Breast epithelium (tissue), 3 donors: ENCODE measurements at regions not wholly inside any gene's neighbourhood (a gene's known extent, or its start where the extent isn't known, plus 50 kb on each side); places are given as distances from the start of the nearest gene placed in this dataset.

Experiments
- POLR2A ChIP-seq: fragments of 450-650 bp; IDR thresholded peaks from one replicate; pipeline ENCODE4 v1.6.1; 2016; ENCODE audit warnings: antibody characterized with exemption, mild to moderate bottlenecking, moderate library complexity
- POLR2AphosphoS5 ChIP-seq, 3 donors: sonication (generic); formaldehyde crosslinking; IDR thresholded peaks; one replicate each; pipeline ENCODE4 v1.6.1; 2017; ENCODE audit warnings: antibody characterized with exemption in 3 of 3
- TF ChIP-seq, protein P1 (sequence below), 3 donors: fragments of 450-650 bp; IDR thresholded peaks; one replicate each; pipeline ENCODE4 v1.5.1; 2016 to 2017; ENCODE audit warnings: antibody characterized with exemption in 3 of 3, mild to moderate bottlenecking in 3 of 3, moderate library complexity in 3 of 3

GRCh38 chr2:184261818-184262217, 336.5 kb upstream of the ZNF804A start:
- TF ChIP-seq POLR2A (no peak), POLR2AphosphoS5 (IDR thresholded peaks at IDR 0.05) (no peak)
- TF ChIP-seq, protein P1, sequence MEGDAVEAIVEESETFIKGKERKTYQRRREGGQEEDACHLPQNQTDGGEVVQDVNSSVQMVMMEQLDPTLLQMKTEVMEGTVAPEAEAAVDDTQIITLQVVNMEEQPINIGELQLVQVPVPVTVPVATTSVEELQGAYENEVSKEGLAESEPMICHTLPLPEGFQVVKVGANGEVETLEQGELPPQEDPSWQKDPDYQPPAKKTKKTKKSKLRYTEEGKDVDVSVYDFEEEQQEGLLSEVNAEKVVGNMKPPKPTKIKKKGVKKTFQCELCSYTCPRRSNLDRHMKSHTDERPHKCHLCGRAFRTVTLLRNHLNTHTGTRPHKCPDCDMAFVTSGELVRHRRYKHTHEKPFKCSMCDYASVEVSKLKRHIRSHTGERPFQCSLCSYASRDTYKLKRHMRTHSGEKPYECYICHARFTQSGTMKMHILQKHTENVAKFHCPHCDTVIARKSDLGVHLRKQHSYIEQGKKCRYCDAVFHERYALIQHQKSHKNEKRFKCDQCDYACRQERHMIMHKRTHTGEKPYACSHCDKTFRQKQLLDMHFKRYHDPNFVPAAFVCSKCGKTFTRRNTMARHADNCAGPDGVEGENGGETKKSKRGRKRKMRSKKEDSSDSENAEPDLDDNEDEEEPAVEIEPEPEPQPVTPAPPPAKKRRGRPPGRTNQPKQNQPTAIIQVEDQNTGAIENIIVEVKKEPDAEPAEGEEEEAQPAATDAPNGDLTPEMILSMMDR (IDR thresholded peaks at IDR 0.05), result no peak
